Heart left ventricle (tissue), 16 donors: ENCODE measurements at regions not wholly inside any gene's neighbourhood (a gene's known extent, or its start where the extent isn't known, plus 50 kb on each side); places are given as distances from the start of the nearest gene placed in this dataset.

ENCODE experiments used
- ATAC-seq, 4 donors: fragments of 200-7000 bp; cut with Tn5 transposase; one replicate each; pipeline ENCODE4 v1.9.1; 2020 to 2022; ENCODE audit warnings: moderate library complexity in 4 of 4, mild to moderate bottlenecking in 3 of 4, moderate number of reproducible peaks in 1 of 4
- DNase-seq, 5 donors: peaks; one replicate each; pipeline ENCODE4 v3.0.0-alpha.2; 2020
- H3K27ac ChIP-seq, 12 donors: fragments of 200-600 bp; sonication (generic) in 4 of 12; one replicate each; pipeline versions ENCODE4 v1.5.0 to v1.8.0; 2016 to 2022; ENCODE audit warnings: mild to moderate bottlenecking in 2 of 12
- H3K27me3 ChIP-seq, 9 donors: fragments of 200-600 bp; sonication (generic) in 2 of 9; one replicate each; pipeline versions ENCODE4 v1.5.1 to v1.8.0; 2016 to 2022; ENCODE audit warnings: mild to moderate bottlenecking in 3 of 9
- H3K36me3 ChIP-seq, 9 donors: fragments of 200-600 bp; sonication (generic) in 2 of 9; one replicate each; pipeline versions ENCODE4 v1.5.0 to v1.8.0; 2018 to 2022; ENCODE audit warnings: mild to moderate bottlenecking in 2 of 9
- H3K4me1 ChIP-seq, 12 donors: fragments of 200-600 bp; sonication (generic) in 4 of 12; one replicate each; pipeline versions ENCODE4 v1.5.0 to v1.8.0; 2016 to 2022; ENCODE audit warnings: mild to moderate bottlenecking in 3 of 12
- H3K4me3 ChIP-seq, 12 donors: fragments of 200-600 bp; sonication (generic) in 4 of 12; one replicate each; pipeline versions ENCODE4 v1.5.0 to v1.8.0; 2017 to 2022; ENCODE audit warnings: mild to moderate bottlenecking in 9 of 12, moderate library complexity in 4 of 12
- H3K9me3 ChIP-seq, 12 donors: fragments of 200-600 bp; sonication (generic) in 4 of 12; one replicate each; pipeline versions ENCODE4 v1.5.0 to v1.8.0; 2016 to 2022; ENCODE audit warnings: mild to moderate bottlenecking in 1 of 12
- CTCF ChIP-seq, 12 donors: fragments of 200-600 bp; sonication (generic) in 4 of 12; IDR thresholded peaks; one replicate each; pipeline versions ENCODE4 v1.5.0 to v1.8.0; 2018 to 2022; ENCODE audit warnings: antibody characterized with exemption in 12 of 12, mild to moderate bottlenecking in 5 of 12
- POLR2A ChIP-seq, 2 donors: fragments of 450-650 bp; IDR thresholded peaks; one replicate each; pipeline ENCODE4 v1.6.1; 2017; ENCODE audit warnings: antibody characterized with exemption in 2 of 2, mild to moderate bottlenecking in 2 of 2, moderate library complexity in 2 of 2
- WGBS, 4 donors: extraction: QIAGEN DNeasy Blood & Tissue Kit in 2 of 4; methylation state at CpG; one replicate each; pipeline versions ENCODE4 v1.1.5 to v1.1.7; 2013 to 2018; 5-methylcytosine and 5-hydroxymethylcytosine counted together
- intact Hi-C, 10 donors: fragments of 100-400 bp; cut with DNase I; formaldehyde crosslinking; loops; one replicate each; pipeline versions ENCODE4 v1.11.1 to v1.14.2; 2022
- donor health status: ischemic (EF 13 %, LVEDD 7.1; RV severe dilation, severe dysfunction).
- donor health status: healthy with polysubstance abuse.
- donor health status: DM: no; HTN: yes; CAD: no.
- donor health status: DM: no; HTN: no; CAD: no.
- donor health status: ischemic (EF 25% LVEDD 6.9; RV normal size, moderate dysfunction).
- donor health status: ischemic (EF 25% LVEDD 5.7; RV mildly dilated, moderate dysfunction).
- donor health status: healthy.
- donor health status: DM: yes; HTN: yes; CAD: no.
- donor health status: ischemic (EF 35%, LVEDD 5.7; RV mildly dilated, moderate dysfunction).
- donor health status: nonischemic (EF 11% LVEDD 7.7; RV severe dilation, severe dysfunction).
- donor health status: DM: yes; HTN: yes; CAD: no.
- donor health status: PGD.
- donor health status: ischemic (EF 29% LVEDD 5.4; RV normal size, mild dysfunction).
- donor health status: nonischemic (EF 23%, LVEDD 6.1; RV moderate dilation, normal function).

- 75 to 87% (median 77%) methylated on average over 2 of the region's 2 CpGs for WGBS, 4 donors
These were observed 181.4 kb downstream of the TMEM182 start for GRCh38 chr2:102943251-102943650.

GRCh38 chr2:102950371-102950946 is 188.6 kb downstream of the TMEM182 start:
- DNase-seq (no peak), ATAC-seq (no peak)
- Histone ChIP-seq H3K9me3 (no peaks in the 10 kb centered on the region), H3K27ac (no peak overlapping the region), H3K36me3 (no peaks in the 10 kb centered on the region), H3K27me3 (no peaks in the 10 kb centered on the region), H3K4me3 (no peak overlapping the region), H3K4me1 (no peaks in the 10 kb centered on the region)
- intact Hi-C loops, result no loop called here
- TF ChIP-seq POLR2A (IDR thresholded peaks at IDR 0.05), result no peak
- TF ChIP-seq CTCF (IDR thresholded peaks at IDR 0.05), result no peak
- WGBS, 4 donors, result 50 to 74% (median 67%) methylated on average over 3 of the region's 3 CpGs

More at GRCh38 chr2:102943251-102943650, 181.4 kb downstream of the TMEM182 start:
- Histone ChIP-seq H3K27me3 (no peaks in the 10 kb centered on the region), H3K4me1 (no peaks in the 10 kb centered on the region), H3K27ac (no peak overlapping the region), H3K36me3 (no peaks in the 10 kb centered on the region), H3K4me3 (no peak overlapping the region), H3K9me3 (peaks cover 0 to 14% (median 0%) of the 10 kb centered on the region in 12 donors)
- TF ChIP-seq CTCF (IDR thresholded peaks at IDR 0.05), result no peak
- TF ChIP-seq POLR2A (IDR thresholded peaks at IDR 0.05), result no peak
- intact Hi-C loops, result no loop called here
- no peak for DNase-seq
- ATAC-seq, result no peak

GRCh38 chr2:102951249-102951648 is 189.4 kb downstream of the TMEM182 start:
- H3K4me1 ChIP-seq, result no peaks in the 10 kb centered on the region
- H3K9me3 ChIP-seq, result no peaks in the 10 kb centered on the region
- H3K36me3 ChIP-seq, result no peaks in the 10 kb centered on the region
- no peak overlapping the region for H3K27ac ChIP-seq
- TF ChIP-seq CTCF (IDR thresholded peaks at IDR 0.05), result no peak
- TF ChIP-seq POLR2A (IDR thresholded peaks at IDR 0.05), result no peak
- 54 to 66% (median 60%) methylated on average over 3 of the region's 3 CpGs for WGBS, 4 donors
- no peak overlapping the region for H3K4me3 ChIP-seq
- no peak for DNase-seq
- intact Hi-C loops, result no loop called here
- no peaks in the 10 kb centered on the region for H3K27me3 ChIP-seq
- no peak for ATAC-seq

- no peak for DNase-seq
- no peaks in the 10 kb centered on the region for H3K4me1 ChIP-seq
- no peaks in the 10 kb centered on the region for H3K36me3 ChIP-seq
- no peak overlapping the region for H3K4me3 ChIP-seq
- no peaks in the 10 kb centered on the region for H3K27me3 ChIP-seq
- WGBS, 4 donors, result 86 to 91% (median 88%) methylated on average over 4 of the region's 4 CpGs
- H3K27ac ChIP-seq, result no peak overlapping the region
- no peaks in the 10 kb centered on the region for H3K9me3 ChIP-seq
- TF ChIP-seq CTCF (IDR thresholded peaks at IDR 0.05) (no peak), POLR2A (IDR thresholded peaks at IDR 0.05) (no peak)
- intact Hi-C loops, result no loop called here
- no peak for ATAC-seq
These were observed 205.6 kb downstream of the TMEM182 start for GRCh38 chr2:102967451-102967850.
